Subcutaneous abdominal adipose tissue (tissue), 5 donors: ENCODE measurements at regions not wholly inside any gene's neighbourhood (a gene's known extent, or its start where the extent isn't known, plus 50 kb on each side); places are given as distances from the start of the nearest gene placed in this dataset.

Experiments
- H3K27ac ChIP-seq: one replicate; pipeline ENCODE4 v1.7.0; 2013; ENCODE audit warnings: low read depth, mild to moderate bottlenecking, inconsistent platforms, low read length, moderate library complexity
- H3K27me3 ChIP-seq, 5 donors: one replicate each; pipeline ENCODE4 v1.7.0; 2013; ENCODE audit warnings: low read length in 5 of 5, inconsistent platforms in 1 of 5; ENCODE audit not compliant: control insufficient read depth in 5 of 5, insufficient read depth in 4 of 5
- H3K36me3 ChIP-seq, 5 donors: one replicate each; pipeline ENCODE4 v1.7.0; 2013; ENCODE audit warnings: low read length in 5 of 5; ENCODE audit not compliant: control insufficient read depth in 5 of 5, insufficient read depth in 5 of 5
- H3K4me1 ChIP-seq, 5 donors: one replicate each; pipeline ENCODE4 v1.7.0; 2013; ENCODE audit warnings: low read length in 5 of 5, mild to moderate bottlenecking in 3 of 5, moderate library complexity in 1 of 5; ENCODE audit not compliant: control insufficient read depth in 5 of 5, insufficient read depth in 5 of 5
- H3K4me3 ChIP-seq, 5 donors: one replicate each; pipeline ENCODE4 v1.7.0; 2013; ENCODE audit warnings: low read length in 5 of 5, low read depth in 1 of 5
- H3K9ac ChIP-seq, 5 donors: one replicate each; pipeline ENCODE4 v1.7.0; 2013; ENCODE audit warnings: low read length in 5 of 5, mild to moderate bottlenecking in 4 of 5, moderate library complexity in 3 of 5
- H3K9me3 ChIP-seq, 5 donors: one replicate each; pipeline ENCODE4 v1.7.0; 2013; ENCODE audit warnings: low read length in 5 of 5; ENCODE audit not compliant: control insufficient read depth in 5 of 5
- donor health status: healthy.
- donor health status: healthy.
- donor health status: healthy.
- donor health status: healthy.
- donor health status: healthy.

GRCh38 chr4:67256388-67257043 is 288.8 kb downstream of the CENPC start:
- H3K27ac ChIP-seq: no peak overlapping the region
- H3K36me3 ChIP-seq: no peaks in the 10 kb centered on the region
- no peak overlapping the region for H3K4me3 ChIP-seq
- H3K27me3 ChIP-seq: no peaks in the 10 kb centered on the region
- no peaks in the 10 kb centered on the region for H3K4me1 ChIP-seq
- peaks cover 0 to 3% (median 0%) of the 10 kb centered on the region in 5 donors for H3K9me3 ChIP-seq
- no peak overlapping the region for H3K9ac ChIP-seq

- no peaks in the 10 kb centered on the region for H3K36me3 ChIP-seq
- no peak overlapping the region for H3K27ac ChIP-seq
- no peak overlapping the region for H3K9ac ChIP-seq
- H3K4me1 ChIP-seq: no peaks in the 10 kb centered on the region
- no peaks in the 10 kb centered on the region for H3K27me3 ChIP-seq
- no peak overlapping the region for H3K4me3 ChIP-seq
- H3K9me3 ChIP-seq: peaks cover 0 to 3% (median 0%) of the 10 kb centered on the region in 5 donors
These were observed 295.0 kb downstream of the CENPC start for GRCh38 chr4:67250131-67250896.

- no peaks in the 10 kb centered on the region for H3K36me3 ChIP-seq
- H3K9ac ChIP-seq: no peak overlapping the region
- H3K27ac ChIP-seq: no peak overlapping the region
- H3K4me1 ChIP-seq: no peaks in the 10 kb centered on the region
- H3K4me3 ChIP-seq: no peak overlapping the region
- H3K27me3 ChIP-seq: no peaks in the 10 kb centered on the region
- H3K9me3 ChIP-seq: no peaks in the 10 kb centered on the region
These were observed 308.5 kb downstream of the CENPC start for GRCh38 chr4:67236788-67237187.

- Histone ChIP-seq H3K4me1 (no peaks in the 10 kb centered on the region), H3K27ac (no peak overlapping the region), H3K9ac (no peak overlapping the region), H3K4me3 (no peak overlapping the region), H3K36me3 (no peaks in the 10 kb centered on the region), H3K27me3 (no peaks in the 10 kb centered on the region), H3K9me3 (no peaks in the 10 kb centered on the region)
These were observed 309.0 kb downstream of the CENPC start for GRCh38 chr4:67236318-67236717.

- Histone ChIP-seq H3K9ac (no peak overlapping the region), H3K4me1 (no peaks in the 10 kb centered on the region), H3K27ac (no peak overlapping the region), H3K9me3 (no peaks in the 10 kb centered on the region), H3K36me3 (no peaks in the 10 kb centered on the region), H3K4me3 (no peak overlapping the region), H3K27me3 (no peaks in the 10 kb centered on the region)
These were observed 311.0 kb downstream of the CENPC start for GRCh38 chr4:67234296-67234695.

- no peak overlapping the region for H3K4me3 ChIP-seq
- H3K4me1 ChIP-seq: no peaks in the 10 kb centered on the region
- H3K9ac ChIP-seq: no peak overlapping the region
- no peaks in the 10 kb centered on the region for H3K9me3 ChIP-seq
- H3K27ac ChIP-seq: no peak overlapping the region
- H3K36me3 ChIP-seq: no peaks in the 10 kb centered on the region
- no peaks in the 10 kb centered on the region for H3K27me3 ChIP-seq
These were observed 316.2 kb downstream of the CENPC start for GRCh38 chr4:67229148-67229547.

GRCh38 chr4:67220861-67221260 is 324.4 kb downstream of the CENPC start:
- Histone ChIP-seq H3K27ac (no peak overlapping the region), H3K4me3 (no peak overlapping the region), H3K27me3 (no peaks in the 10 kb centered on the region), H3K4me1 (no peaks in the 10 kb centered on the region), H3K36me3 (no peaks in the 10 kb centered on the region), H3K9ac (no peak overlapping the region), H3K9me3 (peaks cover 0 to 2% (median 0%) of the 10 kb centered on the region in 5 donors)

GRCh38 chr4:67218883-67219282 is 326.4 kb downstream of the CENPC start:
- Histone ChIP-seq H3K9ac (no peak overlapping the region), H3K4me3 (no peak overlapping the region), H3K9me3 (peaks cover 0 to 2% (median 0%) of the 10 kb centered on the region in 5 donors), H3K36me3 (no peaks in the 10 kb centered on the region), H3K27me3 (no peaks in the 10 kb centered on the region), H3K27ac (no peak overlapping the region), H3K4me1 (no peaks in the 10 kb centered on the region)

- no peak overlapping the region for H3K4me3 ChIP-seq
- no peaks in the 10 kb centered on the region for H3K27me3 ChIP-seq
- H3K9ac ChIP-seq: no peak overlapping the region
- H3K27ac ChIP-seq: no peak overlapping the region
- H3K4me1 ChIP-seq: no peaks in the 10 kb centered on the region
- no peaks in the 10 kb centered on the region for H3K9me3 ChIP-seq
- H3K36me3 ChIP-seq: no peaks in the 10 kb centered on the region
These were observed 337.3 kb downstream of the CENPC start for GRCh38 chr4:67207941-67208441.

- H3K27me3 ChIP-seq: no peaks in the 10 kb centered on the region
- no peaks in the 10 kb centered on the region for H3K36me3 ChIP-seq
- H3K9ac ChIP-seq: no peak overlapping the region
- H3K27ac ChIP-seq: no peak overlapping the region
- H3K4me1 ChIP-seq: no peaks in the 10 kb centered on the region
- no peak overlapping the region for H3K4me3 ChIP-seq
- no peaks in the 10 kb centered on the region for H3K9me3 ChIP-seq
These were observed 340.9 kb downstream of the CENPC start for GRCh38 chr4:67204441-67204840.
